HEK293 (cell line): ENCODE measurements at regions not wholly inside any gene's neighbourhood (a gene's known extent, or its start where the extent isn't known, plus 50 kb on each side); places are given as distances from the start of the nearest gene placed in this dataset.

Experiments
- CTCF ChIA-PET: fragments of 350-600 bp; formaldehyde crosslinking; extraction: SDS; loops from one replicate; lab custom pipeline; 2021; ENCODE audit warnings: antibody characterized with exemption; lab: Yijun Ruan, JAX
- POLR2A ChIA-PET: fragments of 300-600 bp; formaldehyde crosslinking; extraction: SDS; loops from one replicate; lab custom pipeline; 2020; ENCODE audit warnings: antibody characterized with exemption, inconsistent platforms; lab: Yijun Ruan, JAX
- H3K27ac ChIP-seq: fragments of 200-500 bp; sonication (Bioruptor generic); 2 replicates; pipeline ENCODE4 v1.5.1; 2014; ENCODE audit warnings: low read depth, low read length, control low read depth, inconsistent platforms; ENCODE audit errors: extremely low read depth
- H3K36me3 ChIP-seq, 2 experiments: fragments of 200-500 bp in 1 of 2; sonication (Bioruptor generic) in 1 of 2; 1 replicate in 1 of 2; 2 replicates in 1 of 2; pipeline ENCODE4 v1.5.1; 2014 to 2017; ENCODE audit warnings: inconsistent platforms in 2 of 2, low read length in 2 of 2; ENCODE audit not compliant: control insufficient read depth in 2 of 2, insufficient read depth in 1 of 2
- H3K4me1 ChIP-seq: fragments of 200-500 bp; sonication (Bioruptor generic); 2 replicates; pipeline ENCODE4 v1.5.1; 2014; ENCODE audit warnings: mild to moderate bottlenecking, low read length, inconsistent platforms; ENCODE audit not compliant: control insufficient read depth, insufficient read depth
- H3K4me3 ChIP-seq: 2 replicates; pipeline ENCODE4 v1.5.1; 2011; ENCODE audit warnings: low read depth, mild to moderate bottlenecking, control low read depth, low read length, moderate library complexity
- H3K9me3 ChIP-seq: fragments of 200-500 bp; sonication (Bioruptor generic); 2 replicates; pipeline ENCODE4 v1.5.1; 2014; ENCODE audit warnings: low read depth, low read length, inconsistent platforms; ENCODE audit not compliant: control insufficient read depth, insufficient read depth
- INSM2 ChIP-seq: fragments of 450-650 bp; formaldehyde crosslinking; IDR thresholded peaks from 2 replicates; pipeline ENCODE4 v1.5.1; 2016; ENCODE audit warnings: missing biosample characterization, missing genetic modification characterization
- KLF7 ChIP-seq: fragments of 450-650 bp; formaldehyde crosslinking; IDR thresholded peaks from 2 replicates; pipeline ENCODE4 v1.5.1; 2016; ENCODE audit warnings: missing biosample characterization, missing genetic modification characterization, borderline replicate concordance
- PRDM1 ChIP-seq: fragments of 450-650 bp; formaldehyde crosslinking; IDR thresholded peaks from 2 replicates; pipeline ENCODE4; 2016; ENCODE audit warnings: missing biosample characterization, missing genetic modification characterization
- PRDM2 ChIP-seq: fragments of 450-650 bp; formaldehyde crosslinking; IDR thresholded peaks from 2 replicates; pipeline ENCODE4 v1.5.1; 2016; ENCODE audit warnings: missing biosample characterization, missing genetic modification characterization, borderline replicate concordance
- REPIN1 ChIP-seq: fragments of 450-650 bp; formaldehyde crosslinking; IDR thresholded peaks from 2 replicates; pipeline ENCODE4 v1.5.1; 2017; ENCODE audit warnings: missing biosample characterization, missing genetic modification characterization, low read depth
- SCRT1 ChIP-seq: fragments of 450-650 bp; formaldehyde crosslinking; IDR thresholded peaks from 2 replicates; pipeline ENCODE4 v1.5.1; 2016; ENCODE audit warnings: missing biosample characterization, missing genetic modification characterization, borderline replicate concordance
- SP2 ChIP-seq: fragments of 450-650 bp; formaldehyde crosslinking; IDR thresholded peaks from 2 replicates; pipeline ENCODE4 v1.5.1; 2016; ENCODE audit warnings: missing biosample characterization, missing genetic modification characterization
- ZBTB17 ChIP-seq: fragments of 450-650 bp; formaldehyde crosslinking; IDR thresholded peaks from 2 replicates; pipeline ENCODE4 v1.5.1; 2016; ENCODE audit warnings: missing biosample characterization, missing genetic modification characterization
- ZNF19 ChIP-seq: fragments of 450-650 bp; formaldehyde crosslinking; IDR thresholded peaks from 2 replicates; pipeline ENCODE4; 2016; ENCODE audit warnings: missing biosample characterization, missing genetic modification characterization, low read depth
- ZNF223 ChIP-seq: fragments of 450-650 bp; formaldehyde crosslinking; IDR thresholded peaks from 2 replicates; pipeline ENCODE4 v1.5.1; 2016; ENCODE audit warnings: missing biosample characterization, missing genetic modification characterization
- ZNF394 ChIP-seq: fragments of 450-650 bp; formaldehyde crosslinking; IDR thresholded peaks from 2 replicates; pipeline ENCODE4 v1.5.1; 2016; ENCODE audit warnings: missing biosample characterization, missing genetic modification characterization, mild to moderate bottlenecking, moderate library complexity, borderline replicate concordance
- ZNF423 ChIP-seq: fragments of 450-650 bp; formaldehyde crosslinking; IDR thresholded peaks from 2 replicates; pipeline ENCODE4 v1.5.1; 2016; ENCODE audit warnings: missing biosample characterization, missing genetic modification characterization
- ZNF530 ChIP-seq: fragments of 450-650 bp; formaldehyde crosslinking; IDR thresholded peaks from 2 replicates; pipeline ENCODE4 v1.5.1; 2016; ENCODE audit warnings: low read depth, missing biosample characterization, missing genetic modification characterization
- ZNF549 ChIP-seq: fragments of 450-650 bp; IDR thresholded peaks from 2 replicates; pipeline ENCODE4 v1.5.1; 2018; ENCODE audit warnings: missing biosample characterization, missing genetic modification characterization, mild to moderate bottlenecking, inconsistent platforms, moderate library complexity
- ZNF600 ChIP-seq: fragments of 450-650 bp; formaldehyde crosslinking; IDR thresholded peaks from 2 replicates; pipeline ENCODE4 v1.5.1; 2016; ENCODE audit warnings: missing biosample characterization, missing genetic modification characterization
- ZNF664 ChIP-seq: fragments of 450-650 bp; formaldehyde crosslinking; IDR thresholded peaks from 2 replicates; pipeline ENCODE4 v1.5.1; 2016; ENCODE audit warnings: missing biosample characterization, missing genetic modification characterization
- ZNF677 ChIP-seq: fragments of 450-650 bp; IDR thresholded peaks from 2 replicates; pipeline ENCODE4 v1.5.0; 2018; ENCODE audit warnings: missing biosample characterization, mild to moderate bottlenecking, missing genetic modification characterization, moderate library complexity
- ZNF768 ChIP-seq: fragments of 450-650 bp; formaldehyde crosslinking; IDR thresholded peaks from 2 replicates; pipeline ENCODE4 v1.5.1; 2018; ENCODE audit warnings: missing biosample characterization, mild to moderate bottlenecking, missing genetic modification characterization
- ZNF777 ChIP-seq: fragments of 450-650 bp; formaldehyde crosslinking; IDR thresholded peaks from 2 replicates; pipeline ENCODE4 v1.5.1; 2017; ENCODE audit warnings: missing biosample characterization, missing genetic modification characterization, borderline replicate concordance
- ZSCAN5A ChIP-seq: fragments of 450-650 bp; formaldehyde crosslinking; IDR thresholded peaks from 2 replicates; pipeline ENCODE4 v1.5.1; 2016; ENCODE audit warnings: missing biosample characterization, missing genetic modification characterization
- TF ChIP-seq, protein P1 (sequence below): fragments of 450-650 bp; formaldehyde crosslinking; IDR thresholded peaks from 2 replicates; pipeline ENCODE4 v1.5.1; 2016; ENCODE audit warnings: missing biosample characterization, missing genetic modification characterization
- TF ChIP-seq, protein P2 (sequence below): fragments of 450-650 bp; IDR thresholded peaks from 2 replicates; pipeline ENCODE4 v1.5.1; 2018; ENCODE audit warnings: missing biosample characterization, missing genetic modification characterization
- TF ChIP-seq, protein P3 (sequence below): fragments of 450-650 bp; formaldehyde crosslinking; IDR thresholded peaks from 2 replicates; pipeline ENCODE4 v1.5.1; 2017; ENCODE audit warnings: missing biosample characterization, missing genetic modification characterization

DNA sequence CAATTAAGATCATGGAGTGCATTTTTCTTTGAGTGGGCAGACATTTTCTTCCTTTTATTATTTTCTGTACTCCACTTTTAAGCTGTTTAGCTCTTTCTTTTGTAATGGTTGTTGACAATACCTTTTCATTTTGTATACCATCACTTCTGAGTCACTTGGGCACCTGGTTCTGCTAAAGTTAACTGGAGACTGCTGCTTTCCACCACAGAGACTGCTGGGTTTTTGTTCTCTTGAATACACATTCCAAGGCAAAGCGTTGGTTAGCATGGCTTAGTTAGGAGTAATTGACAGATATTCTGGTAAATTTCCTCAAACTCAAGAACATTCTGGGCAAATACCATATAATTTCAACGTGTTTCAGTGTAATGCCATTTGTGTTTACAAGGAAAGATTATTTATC lies 541.9 kb upstream of the CELF2 start:
- CTCF ChIA-PET = no interaction called here
- no peak overlapping the region for H3K27ac ChIP-seq

DNA sequence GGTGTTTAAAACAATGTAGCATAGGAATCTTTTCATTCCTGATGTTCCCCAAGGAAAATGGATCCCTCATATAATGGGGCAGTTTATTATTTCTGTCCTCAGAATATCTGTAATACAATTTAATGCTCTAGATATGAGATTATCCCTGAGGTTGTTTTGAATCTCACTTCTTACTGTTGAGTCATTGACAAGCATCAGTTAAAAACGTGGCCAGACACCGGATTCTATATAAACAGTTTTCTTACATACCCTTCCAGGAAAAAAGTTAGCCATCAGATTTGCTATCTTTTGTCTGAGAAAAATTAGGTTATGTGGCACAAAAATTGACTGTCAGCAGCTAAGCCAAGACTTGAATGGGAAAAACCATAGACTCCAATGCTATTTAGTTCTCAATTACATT lies 539.8 kb upstream of the CELF2 start:
- H3K9me3 ChIP-seq = no peaks in the 10 kb centered on the region
- peaks cover 4% of the 10 kb centered on the region; the same call in 1 of the 2 replicates for H3K4me1 ChIP-seq
- CTCF ChIA-PET = no interaction called here
- H3K36me3 ChIP-seq = no peaks in the 10 kb centered on the region
- no peak overlapping the region for H3K4me3 ChIP-seq
- H3K27ac ChIP-seq = no peak overlapping the region
- POLR2A ChIA-PET = no interaction called here
- TF ChIP-seq ZNF394 (tag by site-specific recombination) (no peak), PRDM2 (tag by site-specific recombination) (no peak), ZNF223 (no peak), PRDM1 (tag by site-specific recombination) (no peak), ZNF768 (no peak), ZNF600 (tag by site-specific recombination) (no peak), SP2 (no peak), ZNF677 (no peak), SCRT1 (no peak), REPIN1 (tag by site-specific recombination) (no peak), INSM2 (tag by site-specific recombination) (no peak), ZSCAN5A (tag by site-specific recombination) (no peak), ZNF423 (tag by site-specific recombination) (no peak), ZNF664 (no peak), KLF7 (tag by site-specific recombination) (no peak)
- TF ChIP-seq, protein P1, sequence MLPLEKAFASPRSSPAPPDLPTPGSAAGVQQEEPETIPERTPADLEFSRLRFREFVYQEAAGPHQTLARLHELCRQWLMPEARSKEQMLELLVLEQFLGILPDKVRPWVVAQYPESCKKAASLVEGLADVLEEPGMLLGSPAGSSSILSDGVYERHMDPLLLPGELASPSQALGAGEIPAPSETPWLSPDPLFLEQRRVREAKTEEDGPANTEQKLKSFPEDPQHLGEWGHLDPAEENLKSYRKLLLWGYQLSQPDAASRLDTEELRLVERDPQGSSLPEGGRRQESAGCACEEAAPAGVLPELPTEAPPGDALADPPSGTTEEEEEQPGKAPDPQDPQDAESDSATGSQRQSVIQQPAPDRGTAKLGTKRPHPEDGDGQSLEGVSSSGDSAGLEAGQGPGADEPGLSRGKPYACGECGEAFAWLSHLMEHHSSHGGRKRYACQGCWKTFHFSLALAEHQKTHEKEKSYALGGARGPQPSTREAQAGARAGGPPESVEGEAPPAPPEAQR (tag by site-specific recombination) = no peak
- TF ChIP-seq, protein P2, sequence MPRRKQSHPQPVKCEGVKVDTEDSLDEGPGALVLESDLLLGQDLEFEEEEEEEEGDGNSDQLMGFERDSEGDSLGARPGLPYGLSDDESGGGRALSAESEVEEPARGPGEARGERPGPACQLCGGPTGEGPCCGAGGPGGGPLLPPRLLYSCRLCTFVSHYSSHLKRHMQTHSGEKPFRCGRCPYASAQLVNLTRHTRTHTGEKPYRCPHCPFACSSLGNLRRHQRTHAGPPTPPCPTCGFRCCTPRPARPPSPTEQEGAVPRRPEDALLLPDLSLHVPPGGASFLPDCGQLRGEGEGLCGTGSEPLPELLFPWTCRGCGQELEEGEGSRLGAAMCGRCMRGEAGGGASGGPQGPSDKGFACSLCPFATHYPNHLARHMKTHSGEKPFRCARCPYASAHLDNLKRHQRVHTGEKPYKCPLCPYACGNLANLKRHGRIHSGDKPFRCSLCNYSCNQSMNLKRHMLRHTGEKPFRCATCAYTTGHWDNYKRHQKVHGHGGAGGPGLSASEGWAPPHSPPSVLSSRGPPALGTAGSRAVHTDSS (tag by site-specific recombination) = no peak
- TF ChIP-seq, protein P3, sequence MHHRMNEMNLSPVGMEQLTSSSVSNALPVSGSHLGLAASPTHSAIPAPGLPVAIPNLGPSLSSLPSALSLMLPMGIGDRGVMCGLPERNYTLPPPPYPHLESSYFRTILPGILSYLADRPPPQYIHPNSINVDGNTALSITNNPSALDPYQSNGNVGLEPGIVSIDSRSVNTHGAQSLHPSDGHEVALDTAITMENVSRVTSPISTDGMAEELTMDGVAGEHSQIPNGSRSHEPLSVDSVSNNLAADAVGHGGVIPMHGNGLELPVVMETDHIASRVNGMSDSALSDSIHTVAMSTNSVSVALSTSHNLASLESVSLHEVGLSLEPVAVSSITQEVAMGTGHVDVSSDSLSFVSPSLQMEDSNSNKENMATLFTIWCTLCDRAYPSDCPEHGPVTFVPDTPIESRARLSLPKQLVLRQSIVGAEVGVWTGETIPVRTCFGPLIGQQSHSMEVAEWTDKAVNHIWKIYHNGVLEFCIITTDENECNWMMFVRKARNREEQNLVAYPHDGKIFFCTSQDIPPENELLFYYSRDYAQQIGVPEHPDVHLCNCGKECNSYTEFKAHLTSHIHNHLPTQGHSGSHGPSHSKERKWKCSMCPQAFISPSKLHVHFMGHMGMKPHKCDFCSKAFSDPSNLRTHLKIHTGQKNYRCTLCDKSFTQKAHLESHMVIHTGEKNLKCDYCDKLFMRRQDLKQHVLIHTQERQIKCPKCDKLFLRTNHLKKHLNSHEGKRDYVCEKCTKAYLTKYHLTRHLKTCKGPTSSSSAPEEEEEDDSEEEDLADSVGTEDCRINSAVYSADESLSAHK = no peak

More for the DNA sequence above, 541.9 kb upstream of the CELF2 start:
- Histone ChIP-seq H3K4me1 (peaks cover 4% of the 10 kb centered on the region; the same call in 1 of the 2 replicates), H3K36me3 (no peaks in the 10 kb centered on the region), H3K9me3 (no peaks in the 10 kb centered on the region), H3K4me3 (no peak overlapping the region)
- TF ChIP-seq ZNF777 (tag by site-specific recombination) (no peak), ZNF19 (tag by site-specific recombination) (no peak), ZNF549 (no peak), ZNF530 (no peak), ZBTB17 (tag by site-specific recombination) (no peak)
- POLR2A ChIA-PET = no interaction called here
